PC-3 (cell line): ENCODE measurements at regions not wholly inside any gene's neighbourhood (a gene's known extent, or its start where the extent isn't known, plus 50 kb on each side); places are given as distances from the start of the nearest gene placed in this dataset.

Experiments
- ATAC-seq: fragments of 200-7000 bp; cut with Tn5 transposase; 2 replicates; pipeline ENCODE4 v1.9.1; 2020; ENCODE audit warnings: mild to moderate bottlenecking, moderate library complexity
- BruUV-seq: library from RNA; stranded (reverse); fragments of 400-500 nt; replicated peaks from 2 replicates; lab custom pipeline; 2021; lab: Mats Ljungman, UMichigan
- CTCF ChIA-PET: fragments of 300-600 bp; sonication (Branson Sonifier 250); formaldehyde crosslinking; loops from one replicate; lab custom pipeline; 2022; ENCODE audit warnings: antibody characterized with exemption; lab: Charles Lee
- POLR2A ChIA-PET: fragments of 300-600 bp; sonication (Branson Sonifier 250); formaldehyde crosslinking; loops from one replicate; lab custom pipeline; 2022; ENCODE audit warnings: antibody characterized with exemption; ENCODE audit not compliant: unreplicated experiment; lab: Charles Lee
- DNase-seq: peaks from one replicate; pipeline ENCODE4 v3.0.0-alpha.2; 2015
- H2AFZ ChIP-seq: fragments of 300-600 bp; sonication (generic); 2 replicates; pipeline ENCODE4 v1.6.0; 2016; ENCODE audit warnings: antibody characterized with exemption, low read length
- H3F3A ChIP-seq: fragments of 300-600 bp; sonication (generic); one replicate; pipeline ENCODE4 v1.6.0; 2017; ENCODE audit warnings: antibody characterized with exemption, low read length, control low read depth, mild to moderate bottlenecking; ENCODE audit not compliant: unreplicated experiment
- H3K27ac ChIP-seq: fragments of 300-600 bp; sonication (generic); 2 replicates; pipeline ENCODE4 v1.5.1; 2016; ENCODE audit warnings: mild to moderate bottlenecking, low read length
- H3K27me3 ChIP-seq: fragments of 300-600 bp; sonication (generic); 2 replicates; pipeline ENCODE4 v1.6.1; 2016; ENCODE audit warnings: low read length, mixed read lengths
- H3K36me3 ChIP-seq: fragments of 300-600 bp; sonication (generic); 2 replicates; pipeline ENCODE4 v1.6.1; 2016; ENCODE audit warnings: low read depth, mixed run types, low read length, mixed read lengths
- H3K4me1 ChIP-seq: fragments of 300-600 bp; sonication (generic); 2 replicates; pipeline ENCODE4 v1.5.1; 2016; ENCODE audit warnings: low read length; ENCODE audit not compliant: insufficient read depth
- H3K4me2 ChIP-seq: fragments of 300-600 bp; sonication (generic); 2 replicates; pipeline ENCODE4 v1.6.0; 2016; ENCODE audit warnings: low read length
- H3K4me3 ChIP-seq: fragments of 300-600 bp; sonication (generic); 2 replicates; pipeline ENCODE4 v1.5.1; 2016; ENCODE audit warnings: mild to moderate bottlenecking, low read length, mixed read lengths
- H3K79me2 ChIP-seq: fragments of 300-600 bp; sonication (generic); 2 replicates; pipeline ENCODE4 v1.6.1; 2017; ENCODE audit warnings: low read length, mixed read lengths
- H3K9ac ChIP-seq: fragments of 300-600 bp; sonication (generic); 2 replicates; pipeline ENCODE4 v1.6.0; 2016; ENCODE audit warnings: mild to moderate bottlenecking, low read length
- H3K9me2 ChIP-seq: fragments of 300-600 bp; sonication (generic); replicated peaks from 2 replicates; pipeline ENCODE4 v1.6.1; 2016; ENCODE audit warnings: mixed run types, low read length, mixed read lengths
- H3K9me3 ChIP-seq: fragments of 300-600 bp; sonication (generic); 2 replicates; pipeline ENCODE4 v1.6.1; 2016; ENCODE audit warnings: low read length, mixed read lengths
- H4K20me1 ChIP-seq: fragments of 300-600 bp; sonication (generic); 2 replicates; pipeline ENCODE4 v1.6.1; 2016; ENCODE audit warnings: low read length, mixed read lengths
- CTCF ChIP-seq: fragments of 300-600 bp; sonication (generic); conservative IDR thresholded peaks from 2 replicates; pipeline ENCODE4 v1.5.1; 2017; ENCODE audit warnings: antibody characterized with exemption, low read depth, mild to moderate bottlenecking, low read length
- EZH2 ChIP-seq: fragments of 300-600 bp; sonication (generic); IDR thresholded peaks from one replicate; pipeline ENCODE4 v1.6.1; 2017; ENCODE audit warnings: antibody characterized with exemption, mild to moderate bottlenecking, low read length; ENCODE audit not compliant: unreplicated experiment
- EZH2phosphoT487 ChIP-seq: fragments of 300-600 bp; sonication (generic); IDR thresholded peaks from 2 replicates; pipeline ENCODE4 v1.6.1; 2018; ENCODE audit warnings: mild to moderate bottlenecking, antibody characterized with exemption, low read length, borderline replicate concordance
- intact Hi-C: fragments of 100-400 bp; cut with micrococcal nuclease; formaldehyde crosslinking; loops from 2 replicates; pipeline ENCODE4 v1.9.0; 2023

DNA sequence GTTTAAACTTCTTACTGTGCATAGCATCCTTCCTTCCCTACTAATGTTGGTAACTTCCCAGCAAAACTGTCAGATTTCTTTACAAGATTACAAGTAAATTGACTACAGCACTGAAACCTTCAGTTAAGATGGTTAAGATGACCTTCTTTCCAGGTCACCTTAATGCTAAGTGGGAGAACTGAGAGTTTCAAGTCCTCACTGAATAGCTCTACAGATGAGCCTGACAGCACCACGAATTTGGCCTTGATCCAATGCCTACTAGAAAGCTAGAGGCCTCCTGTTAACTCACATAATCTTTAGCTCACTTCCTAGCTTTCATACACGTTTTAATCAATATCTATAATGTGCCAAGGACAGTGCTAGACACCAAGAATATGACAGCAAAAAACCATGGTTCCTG lies 276.0 kb upstream of the PLD5 start:
- no peak overlapping the region for H3K9ac ChIP-seq
- no peaks in the 10 kb centered on the region for H3K9me2 ChIP-seq
- CTCF ChIA-PET: no interaction called here
- TF ChIP-seq EZH2 (no peak), CTCF (no peak), EZH2phosphoT487 (no peak)
- no peak overlapping the region for H3K4me3 ChIP-seq
- ATAC-seq (no peak), DNase-seq (no peak)
- no peaks in the 10 kb centered on the region for H3K4me1 ChIP-seq
- POLR2A ChIA-PET: no interaction called here
- no peaks in the 10 kb centered on the region for H3K9me3 ChIP-seq
- H2AFZ ChIP-seq: no peak overlapping the region
- no peak overlapping the region for H3K4me2 ChIP-seq
- BruUV-seq: no TSS peak
- H3K36me3 ChIP-seq: no peaks in the 10 kb centered on the region
- H3K27ac ChIP-seq: no peak overlapping the region
- peaks cover 21% of the 10 kb centered on the region for H3K27me3 ChIP-seq
- no peaks in the 10 kb centered on the region for H4K20me1 ChIP-seq
- no peaks in the 10 kb centered on the region for H3K79me2 ChIP-seq
- no peaks in the 10 kb centered on the region for H3F3A ChIP-seq
- intact Hi-C loops: no loop called here

DNA sequence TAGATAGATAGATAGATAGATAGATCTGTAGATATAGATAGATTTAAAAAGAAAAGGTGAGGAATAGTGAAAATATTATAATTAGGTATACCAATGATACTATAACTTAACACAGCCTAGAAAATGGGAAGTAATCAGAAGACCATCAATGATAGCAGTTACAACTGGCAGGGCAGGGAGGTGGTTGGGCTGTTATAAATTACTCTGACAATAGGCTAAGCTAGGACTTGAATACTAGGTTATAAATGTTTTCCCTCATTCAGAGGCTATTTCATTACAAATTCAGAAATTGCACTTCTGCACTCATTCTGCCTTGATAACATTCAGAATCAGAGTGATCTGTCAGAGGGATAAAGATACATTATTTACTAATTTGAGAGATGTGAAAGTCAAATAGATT lies 273.4 kb upstream of the PLD5 start:
- no peaks in the 10 kb centered on the region for H3F3A ChIP-seq
- intact Hi-C loops: no loop called here
- no TSS peak for BruUV-seq

DNA sequence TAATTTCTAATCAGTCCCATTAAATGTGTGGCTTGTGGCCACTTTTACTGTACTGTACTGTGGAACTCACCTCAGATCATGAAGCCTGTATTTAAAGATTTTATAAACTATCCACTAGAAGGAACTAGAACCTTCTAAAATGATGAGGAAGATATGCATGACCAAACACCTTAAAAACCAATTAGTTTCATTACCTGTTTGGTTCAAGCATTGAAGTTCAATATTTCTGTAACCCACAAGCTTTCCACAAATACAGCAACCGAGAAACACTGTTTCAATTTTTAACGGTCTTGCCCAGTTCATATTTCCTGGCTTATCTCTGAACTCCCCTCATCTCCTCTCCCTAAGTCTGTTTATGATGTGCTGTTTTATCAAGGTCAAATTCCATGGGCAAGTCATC lies 264.3 kb upstream of the PLD5 start:
- no peak overlapping the region for H3K4me2 ChIP-seq
- H3K27me3 ChIP-seq: peaks cover 59% of the 10 kb centered on the region
- no TSS peak for BruUV-seq
- DNase-seq: no peak
- H3K27ac ChIP-seq: no peak overlapping the region
- no peak overlapping the region for H3K4me3 ChIP-seq
- no peaks in the 10 kb centered on the region for H3K9me3 ChIP-seq
- H3K36me3 ChIP-seq: no peaks in the 10 kb centered on the region
- ATAC-seq: no peak
- H3K79me2 ChIP-seq: no peaks in the 10 kb centered on the region
- intact Hi-C loops: no loop called here
- H3F3A ChIP-seq: no peaks in the 10 kb centered on the region
- ChIA-PET POLR2A (no interaction called here), CTCF (no interaction called here)
- no peak for TF ChIP-seq EZH2phosphoT487
- no peak for TF ChIP-seq CTCF
- no peak for TF ChIP-seq EZH2
- no peak overlapping the region for H3K9ac ChIP-seq
- no peaks in the 10 kb centered on the region for H3K9me2 ChIP-seq
- H4K20me1 ChIP-seq: no peaks in the 10 kb centered on the region
- no peaks in the 10 kb centered on the region for H3K4me1 ChIP-seq
- H2AFZ ChIP-seq: no peak overlapping the region

More for the DNA sequence above, 273.4 kb upstream of the PLD5 start:
- Histone ChIP-seq H3K9me3 (no peaks in the 10 kb centered on the region), H3K27ac (no peak overlapping the region), H3K9ac (no peak overlapping the region), H3K79me2 (no peaks in the 10 kb centered on the region), H3K4me2 (no peak overlapping the region), H3K9me2 (no peaks in the 10 kb centered on the region), H3K4me1 (no peaks in the 10 kb centered on the region), H4K20me1 (no peaks in the 10 kb centered on the region), H3K36me3 (no peaks in the 10 kb centered on the region), H3K27me3 (peaks cover 24% of the 10 kb centered on the region), H2AFZ (no peak overlapping the region), H3K4me3 (no peak overlapping the region)
- ATAC-seq (no peak), DNase-seq (no peak)
- TF ChIP-seq EZH2phosphoT487 (no peak), EZH2 (no peak), CTCF (no peak)
- ChIA-PET CTCF (no interaction called here), POLR2A (no interaction called here)
